ENCODE measurements at regions not wholly inside any gene's neighbourhood (a gene's known extent, or its start where the extent isn't known, plus 50 kb on each side); places are given as distances from the start of the nearest gene placed in this dataset.
"Not testable (repeated sequence)": the region's sequence is repeated elsewhere in the genome, so short reads cannot be mapped to it uniquely, and the experiment has no call there.

DNA sequence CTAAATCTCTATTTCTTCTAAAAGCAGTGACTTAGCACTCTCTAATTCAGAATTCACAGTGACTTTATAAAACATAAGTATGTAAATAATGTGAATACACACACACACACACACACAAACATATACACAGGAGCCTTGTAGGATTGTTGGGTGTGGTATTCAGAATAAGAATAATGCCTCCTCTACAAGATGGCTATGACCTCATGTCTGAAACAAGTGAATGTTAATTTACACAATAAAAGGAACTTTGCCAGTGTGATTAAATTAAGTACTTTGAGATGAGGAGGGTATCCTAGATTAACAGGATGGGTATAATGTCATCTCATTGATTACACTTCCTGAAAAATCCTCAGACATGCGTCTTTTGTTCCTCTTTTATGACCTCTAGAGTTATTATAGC lies 234.6 kb downstream of the SLITRK6 start:
- intact Hi-C loops (cut with DNase I): no loop called here
- no peak for DNase-seq (ENCODE audit: missing footprints)

GRCh38 chr13:85562282-85562681 lies 236.9 kb downstream of the SLITRK6 start:
- intact Hi-C loops (cut with DNase I): no loop called here
- DNase-seq (ENCODE audit: missing footprints): no peak
- no peak for ATAC-seq

More for the DNA sequence above, 234.6 kb downstream of the SLITRK6 start:
- no peak for ATAC-seq

GRCh38 chr13:85557691-85558467 lies 241.3 kb downstream of the SLITRK6 start:
- ATAC-seq: no peak
- DNase-seq (ENCODE audit: missing footprints): no peak
- intact Hi-C loops (cut with DNase I): no loop called here

- DNase-seq (ENCODE audit: missing footprints) (no peak), ATAC-seq (no peak)
- intact Hi-C loops (cut with DNase I): no loop called here
Measured at GRCh38 chr13:85551012-85551411, 248.2 kb downstream of the SLITRK6 start.

- intact Hi-C loops (cut with DNase I): no loop called here
- no peak for DNase-seq (ENCODE audit: missing footprints)
- no peak for ATAC-seq
Measured at GRCh38 chr13:85549819-85550218, 249.4 kb downstream of the SLITRK6 start.

GRCh38 chr13:85548845-85549244 lies 250.4 kb downstream of the SLITRK6 start:
- ATAC-seq; DNase-seq (ENCODE audit: missing footprints); intact Hi-C loops (cut with DNase I): not testable (repeated sequence)

DNA sequence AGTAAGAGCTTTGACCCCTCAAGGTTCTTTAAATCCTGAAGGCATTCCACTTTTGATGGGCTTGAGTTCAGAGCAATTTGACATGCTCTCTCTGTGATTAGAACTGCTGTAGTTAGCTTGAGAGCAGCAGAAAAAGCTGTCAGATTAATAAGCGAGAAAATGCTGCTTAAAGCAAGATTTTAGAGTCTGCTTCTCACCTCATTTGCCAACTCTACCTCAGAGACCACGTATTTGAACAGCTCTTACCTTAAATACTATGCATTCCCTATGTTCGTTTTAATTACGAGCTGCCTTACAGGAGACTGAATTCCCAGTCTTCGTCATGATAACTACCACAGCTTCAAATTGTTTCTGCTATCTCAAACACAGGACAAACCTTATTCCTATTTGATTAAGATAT lies 253.4 kb downstream of the SLITRK6 start:
- ATAC-seq (no peak), DNase-seq (ENCODE audit: missing footprints) (no peak)
- intact Hi-C loops (cut with DNase I): no loop called here

- no peak for ATAC-seq
- intact Hi-C loops (cut with DNase I): no loop called here
Measured at GRCh38 chr13:85544756-85545155, 254.5 kb downstream of the SLITRK6 start.

DNA sequence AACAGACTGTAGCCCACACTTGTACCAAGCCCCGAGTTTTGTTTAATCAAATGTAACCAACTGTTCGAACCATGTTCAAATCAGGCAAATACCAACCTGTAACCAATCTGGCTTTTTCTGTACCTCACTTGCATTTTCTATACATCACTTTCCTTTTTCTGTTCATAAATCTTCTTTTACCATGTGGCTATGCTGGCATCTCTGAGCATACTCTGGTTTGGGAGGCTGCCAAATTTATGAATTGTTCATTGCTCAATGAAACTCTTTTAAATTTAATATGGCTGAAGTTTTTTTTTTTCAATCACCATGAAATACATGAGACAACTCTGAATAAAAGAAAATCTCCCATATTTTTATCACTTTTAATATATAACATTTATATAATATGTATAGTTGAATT lies 256.1 kb downstream of the SLITRK6 start:
- intact Hi-C loops (cut with DNase I): no loop called here
- ATAC-seq (no peak), DNase-seq (ENCODE audit: missing footprints) (no peak)

More at GRCh38 chr13:85544756-85545155, 254.5 kb downstream of the SLITRK6 start:
- DNase-seq (ENCODE audit: missing footprints): no peak

GRCh38 chr13:85541476-85541875 lies 257.7 kb downstream of the SLITRK6 start:
- no peak for ATAC-seq
- DNase-seq (ENCODE audit: missing footprints): no peak
- intact Hi-C loops (cut with DNase I): no loop called here

DNA sequence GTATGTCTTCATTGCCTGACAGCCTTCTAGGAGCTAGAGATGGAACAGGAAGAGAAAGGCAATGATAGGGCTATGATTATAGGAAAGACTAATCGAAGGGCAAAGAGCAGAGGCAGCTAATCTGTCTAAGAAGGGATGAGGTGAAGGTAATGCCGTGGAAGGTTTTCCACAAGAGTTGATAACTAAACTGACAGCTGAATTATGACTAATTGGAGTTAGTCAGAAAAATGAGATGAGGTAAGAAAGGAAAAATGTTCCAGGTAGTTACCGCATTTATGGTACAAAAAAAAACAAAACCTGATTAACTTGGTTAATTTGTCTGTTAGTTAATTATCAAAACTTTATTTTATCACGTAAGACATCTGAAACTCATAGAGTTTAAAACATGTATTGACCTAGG lies 260.3 kb downstream of the SLITRK6 start:
- DNase-seq (ENCODE audit: missing footprints) (no peak), ATAC-seq (no peak)
- intact Hi-C loops (cut with DNase I): no loop called here

DNA sequence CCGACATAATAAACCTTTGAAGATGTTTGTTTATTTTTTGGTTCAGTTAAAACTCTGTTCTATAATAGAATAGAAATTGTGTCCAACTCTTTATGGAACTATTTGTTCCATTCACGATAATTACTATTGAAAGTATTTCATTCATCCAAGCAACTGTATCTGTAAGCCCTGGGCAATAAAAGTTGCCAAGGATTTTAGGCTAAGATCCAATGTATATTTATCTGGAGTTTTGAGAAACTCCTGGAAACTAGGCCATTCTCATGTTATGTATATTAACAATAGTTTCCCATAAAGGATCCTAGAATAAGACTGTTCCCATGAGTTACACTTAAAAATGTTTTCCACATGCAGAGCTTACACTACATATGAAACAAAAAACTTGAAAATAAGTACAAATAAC lies 261.6 kb downstream of the SLITRK6 start:
- DNase-seq (ENCODE audit: missing footprints): no peak
- intact Hi-C loops (cut with DNase I): no loop called here
- ATAC-seq: no peak

GRCh38 chr13:85536706-85537105 lies 262.5 kb downstream of the SLITRK6 start:
- intact Hi-C loops (cut with DNase I): no loop called here

GRCh38 chr13:85535316-85536084 lies 263.7 kb downstream of the SLITRK6 start:
- no peak for ATAC-seq
- intact Hi-C loops (cut with DNase I): no loop called here
- DNase-seq (ENCODE audit: missing footprints): no peak

More at GRCh38 chr13:85536706-85537105, 262.5 kb downstream of the SLITRK6 start:
- DNase-seq (ENCODE audit: missing footprints): no peak
- ATAC-seq: no peak

DNA sequence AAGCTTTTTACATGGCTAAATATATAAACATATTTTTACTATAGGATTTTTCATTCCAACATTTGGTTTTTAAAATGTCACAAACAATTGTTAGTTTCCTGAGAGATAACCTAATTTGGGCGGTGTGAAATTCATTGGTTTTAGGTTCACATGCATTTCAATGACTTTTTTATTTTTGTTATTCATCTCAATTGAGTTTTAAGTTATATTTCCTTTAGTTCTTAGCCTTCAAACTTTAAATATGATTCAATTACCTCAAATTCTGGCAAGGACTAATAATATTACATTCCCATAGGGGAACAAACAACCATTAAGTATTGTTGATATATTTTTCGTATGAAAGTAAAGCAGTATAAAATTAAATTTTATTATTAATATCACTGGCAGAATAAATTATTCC lies 265.3 kb downstream of the SLITRK6 start:
- ATAC-seq (no peak), DNase-seq (ENCODE audit: missing footprints) (no peak)
- intact Hi-C loops (cut with DNase I): no loop called here

GRCh38 chr13:85529218-85529594 lies 270.0 kb downstream of the SLITRK6 start:
- no peak for DNase-seq (ENCODE audit: missing footprints)
- ATAC-seq: no peak
- intact Hi-C loops (cut with DNase I): no loop called here

DNA sequence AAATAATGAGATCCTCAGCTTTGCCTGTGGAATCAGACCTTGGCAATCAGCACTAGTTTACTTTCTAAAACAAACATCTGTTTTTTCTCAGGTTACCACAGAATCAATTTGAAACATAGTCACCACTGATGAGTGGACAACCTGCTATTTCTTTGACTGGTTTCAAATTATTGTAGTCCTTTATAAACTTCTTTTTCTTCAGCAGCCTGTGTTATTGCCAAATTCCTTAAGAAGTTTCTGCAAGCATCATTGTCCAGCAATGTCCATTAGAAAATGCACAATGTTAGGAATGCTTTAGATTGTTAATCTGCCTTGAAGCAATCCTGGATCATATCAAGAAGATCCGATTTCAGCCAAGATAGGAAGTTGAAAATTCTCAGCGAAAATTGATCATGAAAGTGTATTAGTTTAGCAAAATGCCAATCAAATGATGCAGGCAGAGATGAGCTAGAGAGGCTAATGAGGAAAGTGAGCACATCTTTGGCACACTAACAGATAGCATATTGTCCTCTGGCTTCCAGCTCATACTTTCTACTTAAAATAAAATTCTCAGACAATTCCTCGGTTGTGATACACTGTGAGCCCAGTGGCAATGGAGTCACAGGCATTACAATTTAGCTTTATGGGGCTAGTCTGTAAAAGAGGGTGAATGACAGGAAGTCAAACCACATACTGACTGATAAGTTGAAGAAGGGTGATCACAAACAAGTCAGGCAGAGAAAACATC lies 270.6 kb downstream of the SLITRK6 start:
- intact Hi-C loops (cut with DNase I): no loop called here
- DNase-seq (ENCODE audit: missing footprints) (no peak), ATAC-seq (no peak)

DNA sequence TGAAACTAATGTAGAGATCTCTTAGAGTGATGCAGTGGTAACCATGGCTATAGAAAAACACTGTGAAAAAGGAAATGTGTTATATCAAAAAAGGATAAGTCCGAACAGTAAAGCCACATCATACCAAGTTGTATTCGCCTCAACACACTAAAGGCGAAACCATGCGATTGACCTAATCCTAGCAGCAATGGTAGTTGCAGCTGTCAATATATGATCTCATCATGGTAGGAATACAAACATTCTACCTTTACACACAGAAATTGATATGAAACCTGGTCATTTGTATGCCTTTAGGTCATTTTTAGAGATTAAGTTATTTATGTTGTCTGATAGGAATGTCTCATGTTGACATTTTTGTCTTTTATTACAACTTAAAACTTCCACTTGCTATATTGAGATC lies 271.9 kb downstream of the SLITRK6 start:
- no peak for ATAC-seq
- DNase-seq (ENCODE audit: missing footprints): no peak
- intact Hi-C loops (cut with DNase I): no loop called here

- intact Hi-C loops (cut with DNase I): no loop called here
- DNase-seq (ENCODE audit: missing footprints) (no peak), ATAC-seq (no peak)
Measured at GRCh38 chr13:85525411-85525810, 273.8 kb downstream of the SLITRK6 start.

DNA sequence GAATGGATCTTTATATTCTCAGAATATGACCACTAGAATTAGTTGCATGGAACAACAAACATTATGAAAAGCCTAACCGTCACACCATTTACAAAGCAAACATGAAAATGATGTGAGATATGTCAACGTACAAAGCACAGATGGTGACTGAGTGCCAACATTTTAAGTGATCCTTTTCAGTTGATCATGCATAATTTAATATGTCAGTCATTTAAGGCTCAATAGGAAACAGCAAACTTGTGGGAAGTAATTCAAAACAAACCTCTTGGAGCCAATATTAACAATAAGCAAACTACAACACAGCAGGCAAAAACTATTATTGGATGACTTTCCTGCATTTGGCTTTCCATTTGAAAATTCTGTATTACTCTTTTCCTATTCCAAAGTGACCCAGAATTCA lies 277.6 kb downstream of the SLITRK6 start:
- DNase-seq (ENCODE audit: missing footprints) (no peak), ATAC-seq (no peak)
- intact Hi-C loops (cut with DNase I): no loop called here

Data from Right ventricle myocardium inferior (tissue), 1 donor.